Small intestine (tissue), 7 donors: ENCODE measurements at regions not wholly inside any gene's neighbourhood (a gene's known extent, or its start where the extent isn't known, plus 50 kb on each side); places are given as distances from the start of the nearest gene placed in this dataset.
"Not testable (repeated sequence)": the region's sequence is repeated elsewhere in the genome, so short reads cannot be mapped to it uniquely, and the experiment has no call there.

Source experiments
- DNase-seq, 2 donors: peaks; one replicate each; pipeline versions ENCODE4 v3.0.0 to v3.0.0-alpha.2; 2013
- FAIRE-seq: peaks from 2 replicates; lab custom pipeline; 2012; peaks lifted over from hg19 to GRCh38; lab: Jason Lieb, UNC
- H3K27ac ChIP-seq, 3 donors: one replicate each; pipeline ENCODE4 v1.5.1; 2013; ENCODE audit warnings: low read length in 2 of 3, mild to moderate bottlenecking in 2 of 3, control low read depth in 1 of 3, inconsistent platforms in 1 of 3, low read depth in 1 of 3, moderate library complexity in 1 of 3
- H3K27me3 ChIP-seq, 3 donors: one replicate each; pipeline ENCODE4 v1.6.1; 2013; ENCODE audit warnings: low read length in 3 of 3, inconsistent platforms in 1 of 3; ENCODE audit not compliant: control insufficient read depth in 3 of 3, insufficient read depth in 3 of 3
- H3K36me3 ChIP-seq, 3 donors: one replicate each; pipeline ENCODE4 v1.6.1; 2013; ENCODE audit warnings: low read length in 3 of 3, inconsistent platforms in 1 of 3, low read depth in 1 of 3, mild to moderate bottlenecking in 1 of 3, moderate library complexity in 1 of 3; ENCODE audit not compliant: control insufficient read depth in 3 of 3, insufficient read depth in 2 of 3
- H3K4me1 ChIP-seq, 3 donors: one replicate each; pipeline ENCODE4 v1.6.1; 2013; ENCODE audit warnings: low read length in 2 of 3, inconsistent platforms in 1 of 3, low read depth in 1 of 3, mild to moderate bottlenecking in 1 of 3, moderate library complexity in 1 of 3; ENCODE audit not compliant: control insufficient read depth in 3 of 3, insufficient read depth in 2 of 3
- H3K4me3 ChIP-seq, 3 donors: one replicate each; pipeline ENCODE4 v1.5.1; 2013; ENCODE audit warnings: low read length in 3 of 3, control low read depth in 1 of 3, inconsistent platforms in 1 of 3, low read depth in 1 of 3, mild to moderate bottlenecking in 1 of 3, moderate library complexity in 1 of 3
- H3K9me3 ChIP-seq, 2 donors: one replicate each; pipeline ENCODE4 v1.6.1; 2013; ENCODE audit warnings: low read depth in 1 of 2, low read length in 1 of 2; ENCODE audit not compliant: control insufficient read depth in 2 of 2, insufficient read depth in 1 of 2
- WGBS, 3 donors: extraction: QIAGEN DNeasy Blood & Tissue Kit; methylation state at CpG; one replicate each; pipeline ENCODE4 v1.1.7; 2013; 5-methylcytosine and 5-hydroxymethylcytosine counted together
- donor health status: healthy with polysubstance abuse.
- donor health status: control.
- donor health status: control.
- donor health status: Bipolar disorder and iron deficiency.
- donor health status: healthy.

DNA sequence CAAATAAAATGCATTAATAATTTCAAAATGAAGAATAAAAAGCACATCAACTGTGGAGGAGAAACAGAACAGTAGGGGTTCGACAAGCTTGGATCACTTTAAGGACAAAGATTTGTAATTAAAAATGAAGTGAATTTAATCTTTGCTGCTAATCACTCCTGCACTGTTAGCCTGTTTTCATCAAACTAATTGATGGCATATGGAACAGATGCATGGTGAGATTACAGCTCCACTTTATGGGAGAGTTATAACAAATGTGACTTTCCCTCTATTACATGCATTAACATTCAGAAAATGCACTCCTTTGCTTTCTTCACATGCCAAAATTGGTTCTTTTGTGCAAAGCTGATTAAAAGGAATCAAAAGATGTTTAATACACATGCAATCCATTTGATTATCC, 207.2 kb upstream of the C21orf91 start:
- Histone ChIP-seq H3K9me3 (no peaks in the 10 kb centered on the region), H3K27me3 (no peaks in the 10 kb centered on the region), H3K36me3 (no peaks in the 10 kb centered on the region), H3K4me3 (no peak overlapping the region), H3K4me1 (no peaks in the 10 kb centered on the region), H3K27ac (no peak overlapping the region)
- WGBS, 3 donors = 0% methylated on average over 1 of the region's 1 CpG
- FAIRE-seq (no peak), DNase-seq (no peak)

GRCh38 chr21:18023711-18024110, 204.6 kb upstream of the C21orf91 start:
- WGBS, 3 donors = 54 to 79% (median 54%) methylated on average over 2 of the region's 2 CpGs
- no peaks in the 10 kb centered on the region for H3K9me3 ChIP-seq
- no peak for FAIRE-seq

GRCh38 chr21:18023157-18023556, 204.0 kb upstream of the C21orf91 start:
- Histone ChIP-seq H3K36me3 (no peaks in the 10 kb centered on the region), H3K4me3 (no peak overlapping the region), H3K9me3 (no peaks in the 10 kb centered on the region), H3K27ac (no peak overlapping the region), H3K4me1 (no peaks in the 10 kb centered on the region), H3K27me3 (no peaks in the 10 kb centered on the region)
- FAIRE-seq = no peak
- 56 to 73% (median 71%) methylated on average over 4 of the region's 4 CpGs for WGBS, 3 donors
- no peak for DNase-seq

More at GRCh38 chr21:18023711-18024110, 204.6 kb upstream of the C21orf91 start:
- no peak for DNase-seq
- H3K27ac ChIP-seq = no peak overlapping the region
- no peaks in the 10 kb centered on the region for H3K27me3 ChIP-seq
- H3K4me1 ChIP-seq = no peaks in the 10 kb centered on the region
- no peak overlapping the region for H3K4me3 ChIP-seq
- no peaks in the 10 kb centered on the region for H3K36me3 ChIP-seq

DNA sequence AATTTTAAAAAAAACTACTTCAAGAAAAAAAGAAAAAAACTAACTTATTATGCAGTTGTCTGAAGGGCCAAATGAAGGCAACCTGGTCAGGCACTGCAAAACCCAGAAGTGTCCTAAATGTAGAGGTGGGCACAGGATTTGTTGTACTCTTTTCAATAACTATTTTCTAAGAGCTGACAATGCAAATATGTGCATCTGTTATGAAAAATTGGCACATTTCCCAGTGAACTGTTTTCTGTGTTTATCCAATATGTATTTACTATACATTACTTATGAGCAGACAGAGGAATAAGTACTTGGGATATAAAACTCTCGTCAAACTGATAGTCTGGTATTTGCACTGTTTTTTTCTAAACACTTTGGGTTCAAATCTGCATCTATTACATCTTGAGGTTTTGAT, 188.0 kb upstream of the C21orf91 start:
- no peak for DNase-seq
- Histone ChIP-seq H3K36me3 (no peaks in the 10 kb centered on the region), H3K4me3 (no peak overlapping the region), H3K4me1 (no peaks in the 10 kb centered on the region), H3K9me3 (no peaks in the 10 kb centered on the region), H3K27ac (no peak overlapping the region), H3K27me3 (no peaks in the 10 kb centered on the region)
- 31 to 51% (median 31%) methylated on average over 1 of the region's 1 CpG for WGBS, 3 donors
- no peak for FAIRE-seq

DNA sequence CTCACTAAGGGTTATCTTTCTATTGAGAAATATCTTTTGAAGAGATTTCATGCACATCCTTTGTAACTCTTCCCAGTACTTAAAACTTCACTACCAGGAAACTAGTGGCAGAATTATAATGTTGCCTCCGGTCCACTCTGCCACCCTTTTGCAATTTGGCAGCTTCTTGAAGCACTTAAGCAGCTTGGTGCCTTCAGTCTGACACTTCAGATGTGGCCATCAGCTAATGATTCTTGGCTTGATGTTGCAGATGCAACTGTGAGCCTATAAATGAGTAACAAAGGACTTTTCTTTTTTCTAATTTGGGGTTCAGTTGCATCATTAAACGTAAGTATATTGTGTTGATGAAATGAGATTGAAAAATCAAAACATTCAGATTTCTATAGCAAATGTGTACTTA, 187.5 kb upstream of the C21orf91 start:
- Histone ChIP-seq H3K36me3 (no peaks in the 10 kb centered on the region), H3K4me3 (no peak overlapping the region), H3K27ac (no peak overlapping the region), H3K4me1 (no peaks in the 10 kb centered on the region), H3K9me3 (no peaks in the 10 kb centered on the region), H3K27me3 (no peaks in the 10 kb centered on the region)
- FAIRE-seq = no peak
- 34 to 70% (median 42%) methylated on average over 2 of the region's 2 CpGs for WGBS, 3 donors
- DNase-seq = no peak

DNA sequence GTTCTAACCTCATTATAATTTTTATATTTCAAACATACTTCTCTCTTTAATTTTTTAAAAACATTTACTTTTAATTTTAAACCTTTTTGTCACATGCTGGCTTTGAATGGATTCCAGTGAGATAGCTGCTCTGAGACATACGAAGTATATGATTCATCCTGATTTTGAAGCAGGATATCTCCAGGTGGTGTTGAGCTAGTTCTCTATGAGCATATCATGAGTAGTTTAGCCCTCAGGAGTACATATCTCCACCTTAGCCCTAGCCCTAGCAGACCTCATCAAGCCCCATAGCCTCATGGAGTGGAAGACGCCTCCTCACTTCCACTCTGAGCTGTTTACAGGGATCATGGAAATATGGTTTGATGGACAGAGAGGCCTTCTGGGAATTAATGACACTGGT, 183.2 kb upstream of the C21orf91 start:
- DNase-seq (no peak), FAIRE-seq (no peak)
- Histone ChIP-seq H3K27ac (no peak overlapping the region), H3K36me3 (no peaks in the 10 kb centered on the region), H3K27me3 (no peaks in the 10 kb centered on the region), H3K4me1 (no peaks in the 10 kb centered on the region), H3K4me3 (no peak overlapping the region), H3K9me3 (peaks cover 0 to 2% of the 10 kb centered on the region in 2 donors)
- 93 to 97% (median 97%) methylated on average over 2 of the region's 2 CpGs for WGBS, 3 donors

GRCh38 chr21:18000981-18001686, 182.0 kb upstream of the C21orf91 start:
- DNase-seq = peak; percentile 7 to 17
- H3K9me3 ChIP-seq = peaks cover 0 to 8% of the 10 kb centered on the region in 2 donors
- 49 to 61% (median 57%) methylated on average over 3 of the region's 3 CpGs for WGBS, 3 donors

DNA sequence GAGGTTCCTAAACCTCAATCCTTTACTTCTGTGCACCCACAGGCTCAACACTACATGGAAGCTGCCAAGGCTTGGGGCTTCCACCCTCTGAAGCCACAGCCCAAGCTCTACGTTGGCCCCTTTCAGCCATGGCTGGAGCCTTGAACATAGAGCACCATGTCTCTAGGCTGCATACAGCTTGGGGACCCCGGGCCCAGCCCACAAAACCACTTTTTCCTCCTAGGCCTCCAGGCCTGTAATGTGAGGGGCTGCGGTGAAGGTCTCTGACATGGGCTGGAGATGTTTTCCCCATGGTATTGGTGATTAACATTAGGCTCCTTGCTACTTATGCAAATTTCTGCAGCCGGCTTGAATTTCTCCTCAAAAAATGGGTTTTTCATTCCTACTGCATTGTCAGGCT, 179.4 kb upstream of the C21orf91 start:
- H3K9me3 ChIP-seq = peaks cover 0 to 18% of the 10 kb centered on the region in 2 donors
- H3K36me3 ChIP-seq, FAIRE-seq, H3K4me1 ChIP-seq, H3K27me3 ChIP-seq, DNase-seq, H3K27ac ChIP-seq, H3K4me3 ChIP-seq: not testable (repeated sequence)
- 82 to 83% (median 83%) methylated on average over 4 of the region's 4 CpGs for WGBS, 3 donors

More at GRCh38 chr21:18000981-18001686, 182.0 kb upstream of the C21orf91 start:
- no peak overlapping the region for H3K27ac ChIP-seq
- H3K4me3 ChIP-seq = no peak overlapping the region
- no peak for FAIRE-seq
- H3K27me3 ChIP-seq = no peaks in the 10 kb centered on the region
- no peaks in the 10 kb centered on the region for H3K36me3 ChIP-seq
- no peaks in the 10 kb centered on the region for H3K4me1 ChIP-seq

DNA sequence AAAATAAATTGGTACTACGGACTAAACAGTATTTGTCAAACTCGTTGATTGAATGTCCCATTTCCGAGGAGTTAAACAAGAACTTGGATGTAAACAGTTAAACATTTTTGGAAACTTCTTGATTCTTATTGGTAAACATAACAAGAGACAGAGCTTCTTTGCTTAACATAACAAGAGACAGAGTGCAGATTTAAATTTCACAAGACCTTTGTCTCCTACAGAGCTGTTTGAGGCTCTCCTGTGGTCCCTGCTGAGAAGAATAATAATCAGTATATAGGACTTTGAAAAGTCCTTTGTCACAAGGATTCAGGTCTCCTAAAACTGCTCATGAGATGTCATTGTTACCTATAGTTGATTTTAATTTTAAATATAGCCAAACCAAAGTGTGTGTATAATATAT, 170.6 kb upstream of the C21orf91 start:
- no peaks in the 10 kb centered on the region for H3K36me3 ChIP-seq
- FAIRE-seq = no peak
- no peak overlapping the region for H3K27ac ChIP-seq
- H3K27me3 ChIP-seq = no peaks in the 10 kb centered on the region
- H3K4me1 ChIP-seq = no peaks in the 10 kb centered on the region
- no peak for DNase-seq
- no peak overlapping the region for H3K4me3 ChIP-seq
- peaks cover 0 to 10% of the 10 kb centered on the region in 2 donors for H3K9me3 ChIP-seq
- WGBS, 3 donors = 40 to 64% (median 58%) methylated on average over 3 of the region's 3 CpGs
